ENCODE measurements at regions not wholly inside any gene's neighbourhood (a gene's known extent, or its start where the extent isn't known, plus 50 kb on each side); places are given as distances from the start of the nearest gene placed in this dataset.
"Not testable (repeated sequence)": the region's sequence is repeated elsewhere in the genome, so short reads cannot be mapped to it uniquely, and the experiment has no call there.

GRCh38 chr9:119677811-119678505, 308.7 kb upstream of the BRINP1 start:
- no peaks in the 10 kb centered on the region for H3K36me3 ChIP-seq (ENCODE audit: control insufficient read depth in 4 of 4, insufficient read depth in 4 of 4, low read length in 4 of 4)
- 64 to 79% methylated on average over 7 of the region's 7 CpGs for WGBS, 2 donors
- DNase-seq = no peak

GRCh38 chr9:119675951-119676350, 306.7 kb upstream of the BRINP1 start:
- WGBS, 2 donors = 51 to 58% methylated on average over 3 of the region's 3 CpGs
- no peaks in the 10 kb centered on the region for H3K4me1 ChIP-seq (ENCODE audit: control insufficient read depth in 5 of 5, insufficient read depth in 5 of 5, low read length in 5 of 5)
- no peak overlapping the region for H3K9ac ChIP-seq (ENCODE audit: insufficient read depth in 1 of 2, low read length in 2 of 2)
- no peaks in the 10 kb centered on the region for H3K36me3 ChIP-seq (ENCODE audit: control insufficient read depth in 4 of 4, insufficient read depth in 4 of 4, low read length in 4 of 4)
- no peak for TF ChIP-seq CTCF (IDR thresholded peaks at IDR 0.05; ENCODE audit: control extremely low read depth, extremely low read depth)
- no peak overlapping the region for H3K4me3 ChIP-seq
- H3K9me3 ChIP-seq (ENCODE audit: control insufficient read depth in 4 of 4, insufficient read depth in 3 of 4, low read length in 3 of 4) = no peaks in the 10 kb centered on the region
- ATAC-seq (ENCODE audit: insufficient read depth, low FRiP score) (no peak), DNase-seq (no peak)
- no peaks in the 10 kb centered on the region for H3K27me3 ChIP-seq (ENCODE audit: control insufficient read depth in 3 of 3, insufficient read depth in 3 of 3, low read length in 2 of 3)
- no peak overlapping the region for H3K27ac ChIP-seq (ENCODE audit: low read depth in 1 of 2, low read length in 1 of 2)

More at GRCh38 chr9:119677811-119678505, 308.7 kb upstream of the BRINP1 start:
- no peak for ATAC-seq (ENCODE audit: insufficient read depth, low FRiP score)
- TF ChIP-seq CTCF (IDR thresholded peaks at IDR 0.05; ENCODE audit: control extremely low read depth, extremely low read depth) = no peak
- Histone ChIP-seq H3K9me3 (ENCODE audit: control insufficient read depth in 4 of 4, insufficient read depth in 3 of 4, low read length in 3 of 4) (no peaks in the 10 kb centered on the region), H3K27ac (ENCODE audit: low read depth in 1 of 2, low read length in 1 of 2) (no peak overlapping the region), H3K27me3 (ENCODE audit: control insufficient read depth in 3 of 3, insufficient read depth in 3 of 3, low read length in 2 of 3) (no peaks in the 10 kb centered on the region), H3K4me1 (ENCODE audit: control insufficient read depth in 5 of 5, insufficient read depth in 5 of 5, low read length in 5 of 5) (no peaks in the 10 kb centered on the region), H3K4me3 (no peak overlapping the region), H3K9ac (ENCODE audit: insufficient read depth in 1 of 2, low read length in 2 of 2) (no peak overlapping the region)

- 68 to 73% methylated on average over 4 of the region's 4 CpGs for WGBS, 2 donors
- not testable (repeated sequence) for H3K4me3 ChIP-seq; H3K9me3 ChIP-seq (ENCODE audit: control insufficient read depth in 4 of 4, insufficient read depth in 3 of 4, low read length in 3 of 4); H3K9ac ChIP-seq (ENCODE audit: insufficient read depth in 1 of 2, low read length in 2 of 2); ATAC-seq (ENCODE audit: insufficient read depth, low FRiP score); H3K4me1 ChIP-seq (ENCODE audit: control insufficient read depth in 5 of 5, insufficient read depth in 5 of 5, low read length in 5 of 5); H3K27me3 ChIP-seq (ENCODE audit: control insufficient read depth in 3 of 3, insufficient read depth in 3 of 3, low read length in 2 of 3); H3K27ac ChIP-seq (ENCODE audit: low read depth in 1 of 2, low read length in 1 of 2); H3K36me3 ChIP-seq (ENCODE audit: control insufficient read depth in 4 of 4, insufficient read depth in 4 of 4, low read length in 4 of 4); DNase-seq
Measured at GRCh38 chr9:119672763-119673162, 303.5 kb upstream of the BRINP1 start.

- Histone ChIP-seq H3K9ac (ENCODE audit: insufficient read depth in 1 of 2, low read length in 2 of 2) (no peak overlapping the region), H3K27me3 (ENCODE audit: control insufficient read depth in 3 of 3, insufficient read depth in 3 of 3, low read length in 2 of 3) (no peaks in the 10 kb centered on the region), H3K27ac (ENCODE audit: low read depth in 1 of 2, low read length in 1 of 2) (no peak overlapping the region), H3K9me3 (ENCODE audit: control insufficient read depth in 4 of 4, insufficient read depth in 3 of 4, low read length in 3 of 4) (no peaks in the 10 kb centered on the region), H3K36me3 (ENCODE audit: control insufficient read depth in 4 of 4, insufficient read depth in 4 of 4, low read length in 4 of 4) (no peaks in the 10 kb centered on the region), H3K4me3 (no peak overlapping the region), H3K4me1 (ENCODE audit: control insufficient read depth in 5 of 5, insufficient read depth in 5 of 5, low read length in 5 of 5) (no peaks in the 10 kb centered on the region)
- 90 to 92% methylated on average over 2 of the region's 2 CpGs for WGBS, 2 donors
- no peak for DNase-seq
- ATAC-seq (ENCODE audit: insufficient read depth, low FRiP score) = no peak
- TF ChIP-seq CTCF (IDR thresholded peaks at IDR 0.05; ENCODE audit: control extremely low read depth, extremely low read depth) = no peak
Measured at GRCh38 chr9:119667916-119668315, 298.7 kb upstream of the BRINP1 start.

Data from lung (tissue), 11 donors.